Osteoblast (primary cell): ENCODE measurements at regions not wholly inside any gene's neighbourhood (a gene's known extent, or its start where the extent isn't known, plus 50 kb on each side); places are given as distances from the start of the nearest gene placed in this dataset.
"Not testable (repeated sequence)": the region's sequence is repeated elsewhere in the genome, so short reads cannot be mapped to it uniquely, and the experiment has no call there.

Experiments
- DNase-seq: peaks from one replicate; pipeline ENCODE4 v3.0.0; 2011; ENCODE audit warnings: low spot score, mixed read lengths; ENCODE audit not compliant: insufficient read length; ENCODE audit errors: missing footprints
- H2AFZ ChIP-seq: 2 replicates; pipeline ENCODE4 v1.6.0; 2011; ENCODE audit warnings: mild to moderate bottlenecking, low read length
- H3K27ac ChIP-seq: 2 replicates; pipeline ENCODE4 v1.5.1; 2011; ENCODE audit warnings: mild to moderate bottlenecking, low read depth, low read length, moderate library complexity
- H3K27me3 ChIP-seq: 2 replicates; pipeline ENCODE4 v1.6.0; 2012; ENCODE audit warnings: mild to moderate bottlenecking, control low read depth, inconsistent platforms, low read length, moderate library complexity; ENCODE audit not compliant: insufficient read depth
- H3K36me3 ChIP-seq: 2 replicates; pipeline ENCODE4 v1.5.1; 2011; ENCODE audit warnings: mild to moderate bottlenecking, low read length, control low read depth, moderate library complexity; ENCODE audit not compliant: insufficient read depth
- H3K4me1 ChIP-seq: 2 replicates; pipeline ENCODE4 v1.5.1; 2011; ENCODE audit warnings: mild to moderate bottlenecking, low read length, control low read depth, moderate library complexity; ENCODE audit not compliant: insufficient read depth
- H3K4me2 ChIP-seq: 2 replicates; pipeline ENCODE4 v1.6.0; 2011; ENCODE audit warnings: mild to moderate bottlenecking, low read length; ENCODE audit not compliant: insufficient read depth
- H3K4me3 ChIP-seq: fragments of 200-600 bp; sonication (generic); 3 replicates; pipeline ENCODE4 v1.5.1; 2012; ENCODE audit warnings: mild to moderate bottlenecking, low read length, inconsistent platforms; ENCODE audit not compliant: insufficient read depth
- H3K79me2 ChIP-seq: 2 replicates; pipeline ENCODE4 v1.6.0; 2012; ENCODE audit warnings: mild to moderate bottlenecking, low read length, control low read depth, inconsistent platforms; ENCODE audit not compliant: insufficient read depth
- H3K9me3 ChIP-seq: 2 replicates; pipeline ENCODE4 v1.5.1; 2011; ENCODE audit warnings: low read depth, low read length, control low read depth
- H4K20me1 ChIP-seq: 2 replicates; pipeline ENCODE4 v1.6.0; 2012; ENCODE audit warnings: mild to moderate bottlenecking, low read length, control low read depth; ENCODE audit not compliant: insufficient read depth
- TF ChIP-seq, protein P1 (sequence below): IDR thresholded peaks from 2 replicates; pipeline ENCODE4 v1.5.1; 2011; ENCODE audit warnings: mild to moderate bottlenecking, low read depth, low read length, moderate library complexity; ENCODE audit errors: extremely low read depth

DNA sequence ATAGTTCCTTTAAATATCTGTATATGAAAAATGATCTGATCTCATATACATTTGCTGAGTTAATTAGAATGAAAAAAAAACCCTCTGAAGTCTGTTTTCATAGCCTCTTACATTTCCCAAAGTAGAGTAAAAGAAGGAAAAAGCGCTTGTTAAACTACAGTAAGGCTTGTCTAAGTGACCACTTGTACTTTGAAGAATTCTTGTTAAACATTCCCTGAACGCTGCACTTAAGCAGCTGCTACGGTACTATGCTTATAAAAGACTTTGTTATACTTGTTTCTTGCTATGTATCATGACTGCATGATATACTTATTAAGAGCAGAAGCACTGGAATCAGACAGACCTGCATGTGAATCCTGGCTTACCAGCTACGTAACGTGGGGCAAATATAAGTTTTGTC is 81.7 kb upstream of the MTAP start:
- H3K27ac ChIP-seq: no peak overlapping the region
- no peak overlapping the region for H2AFZ ChIP-seq
- H3K27me3 ChIP-seq: no peaks in the 10 kb centered on the region
- TF ChIP-seq, protein P1, sequence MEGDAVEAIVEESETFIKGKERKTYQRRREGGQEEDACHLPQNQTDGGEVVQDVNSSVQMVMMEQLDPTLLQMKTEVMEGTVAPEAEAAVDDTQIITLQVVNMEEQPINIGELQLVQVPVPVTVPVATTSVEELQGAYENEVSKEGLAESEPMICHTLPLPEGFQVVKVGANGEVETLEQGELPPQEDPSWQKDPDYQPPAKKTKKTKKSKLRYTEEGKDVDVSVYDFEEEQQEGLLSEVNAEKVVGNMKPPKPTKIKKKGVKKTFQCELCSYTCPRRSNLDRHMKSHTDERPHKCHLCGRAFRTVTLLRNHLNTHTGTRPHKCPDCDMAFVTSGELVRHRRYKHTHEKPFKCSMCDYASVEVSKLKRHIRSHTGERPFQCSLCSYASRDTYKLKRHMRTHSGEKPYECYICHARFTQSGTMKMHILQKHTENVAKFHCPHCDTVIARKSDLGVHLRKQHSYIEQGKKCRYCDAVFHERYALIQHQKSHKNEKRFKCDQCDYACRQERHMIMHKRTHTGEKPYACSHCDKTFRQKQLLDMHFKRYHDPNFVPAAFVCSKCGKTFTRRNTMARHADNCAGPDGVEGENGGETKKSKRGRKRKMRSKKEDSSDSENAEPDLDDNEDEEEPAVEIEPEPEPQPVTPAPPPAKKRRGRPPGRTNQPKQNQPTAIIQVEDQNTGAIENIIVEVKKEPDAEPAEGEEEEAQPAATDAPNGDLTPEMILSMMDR: no peak
- no peaks in the 10 kb centered on the region for H3K79me2 ChIP-seq
- H3K4me2 ChIP-seq: no peak overlapping the region
- H3K4me3 ChIP-seq: no peak overlapping the region
- H3K4me1 ChIP-seq: no peaks in the 10 kb centered on the region
- H3K9me3 ChIP-seq: no peaks in the 10 kb centered on the region
- DNase-seq: no peak
- H3K36me3 ChIP-seq: no peaks in the 10 kb centered on the region
- H4K20me1 ChIP-seq: no peaks in the 10 kb centered on the region

GRCh38 chr9:21727411-21727810 is 75.0 kb upstream of the MTAP start:
- H3K27me3 ChIP-seq, DNase-seq, H3K27ac ChIP-seq, H3K36me3 ChIP-seq, H3K4me2 ChIP-seq, H3K9me3 ChIP-seq, H3K4me3 ChIP-seq, H3K79me2 ChIP-seq, H4K20me1 ChIP-seq: not testable (repeated sequence)
- Histone ChIP-seq H2AFZ (peak overlapping the region; percentile 12), H3K4me1 (peaks cover 11% of the 10 kb centered on the region)

GRCh38 chr9:21728781-21729180 is 73.7 kb upstream of the MTAP start:
- Histone ChIP-seq H2AFZ (no peak overlapping the region), H3K27me3 (no peaks in the 10 kb centered on the region), H3K4me3 (no peak overlapping the region), H3K4me2 (peak overlapping the region; percentile 29), H3K27ac (peak overlapping the region; percentile 78), H4K20me1 (no peaks in the 10 kb centered on the region), H3K79me2 (no peaks in the 10 kb centered on the region), H3K4me1 (peaks cover 11% of the 10 kb centered on the region), H3K9me3 (no peaks in the 10 kb centered on the region), H3K36me3 (no peaks in the 10 kb centered on the region)
- TF ChIP-seq, protein P1: no peak
- peak; percentile 73 for DNase-seq

DNA sequence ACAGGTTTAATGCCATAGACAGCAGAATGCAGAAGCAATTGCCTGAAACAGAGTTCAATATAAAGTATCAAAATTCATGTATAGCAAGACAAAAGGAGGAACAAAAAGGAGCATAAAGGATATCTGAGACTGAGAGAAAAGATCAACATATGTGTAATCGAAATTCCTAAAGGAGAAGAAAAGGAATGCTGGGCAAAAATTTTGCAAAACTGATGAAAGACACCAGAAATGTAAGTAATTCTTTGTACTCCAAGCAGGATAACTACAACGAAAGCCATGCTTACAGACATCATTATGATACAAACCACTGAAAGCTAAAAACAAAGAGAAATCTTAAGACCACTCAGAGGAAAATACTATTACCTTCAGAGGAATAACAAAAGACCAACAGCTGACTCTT is 72.8 kb upstream of the MTAP start:
- no peak for DNase-seq
- Histone ChIP-seq H4K20me1 (no peaks in the 10 kb centered on the region), H3K27me3 (no peaks in the 10 kb centered on the region), H3K79me2 (no peaks in the 10 kb centered on the region), H2AFZ (no peak overlapping the region), H3K4me3 (no peak overlapping the region), H3K9me3 (no peaks in the 10 kb centered on the region), H3K4me2 (peak overlapping the region; percentile 6), H3K4me1 (peaks cover 11% of the 10 kb centered on the region), H3K36me3 (no peaks in the 10 kb centered on the region), H3K27ac (no peak overlapping the region)
- TF ChIP-seq, protein P1: no peak
